Vagina (tissue), 2 donors: ENCODE measurements at regions not wholly inside any gene's neighbourhood (a gene's known extent, or its start where the extent isn't known, plus 50 kb on each side); places are given as distances from the start of the nearest gene placed in this dataset.

Source experiments
- DNase-seq, 2 donors: peaks; one replicate each; pipeline ENCODE4 v3.0.0-alpha.2; 2017; ENCODE audit errors: extremely low spot score in 2 of 2
- H3K27ac ChIP-seq: fragments of 200-600 bp; sonication (generic); one replicate; pipeline ENCODE4 v1.5.1; 2019
- H3K27me3 ChIP-seq: fragments of 200-600 bp; sonication (generic); one replicate; pipeline ENCODE4 v1.5.1; 2019
- H3K36me3 ChIP-seq, 2 donors: fragments of 200-600 bp; sonication (generic); one replicate each; pipeline ENCODE4 v1.5.1; 2017 to 2019
- H3K4me1 ChIP-seq: fragments of 200-600 bp; sonication (generic); one replicate; pipeline ENCODE4 v1.5.1; 2019
- H3K4me3 ChIP-seq, 2 donors: fragments of 200-600 bp; sonication (generic); 1 replicate in 1 of 2; 2 replicates in 1 of 2; pipeline ENCODE4 v1.5.1; 2016 to 2019
- H3K9me3 ChIP-seq: fragments of 200-600 bp; sonication (generic); one replicate; pipeline ENCODE4 v1.5.1; 2019
- CTCF ChIP-seq, 3 experiments: fragments of 450-650 bp in 2 of 3; fragments of 200-600 bp in 1 of 3; sonication (generic) in 1 of 3; IDR thresholded peaks; one replicate each; pipeline ENCODE4 v1.5.1; 2017 to 2019; ENCODE audit warnings: antibody characterized with exemption in 3 of 3, mild to moderate bottlenecking in 2 of 3, moderate library complexity in 2 of 3
- POLR2A ChIP-seq, 2 donors: fragments of 450-650 bp; IDR thresholded peaks; one replicate each; pipeline ENCODE4 v1.6.1; 2017; ENCODE audit warnings: antibody characterized with exemption in 2 of 2, mild to moderate bottlenecking in 2 of 2, moderate library complexity in 2 of 2
- POLR2AphosphoS5 ChIP-seq, 2 donors: sonication (generic); formaldehyde crosslinking; IDR thresholded peaks; one replicate each; pipeline ENCODE4 v1.9.0; 2017; ENCODE audit warnings: antibody characterized with exemption in 2 of 2, mild to moderate bottlenecking in 2 of 2, low read depth in 1 of 2; ENCODE audit not compliant: insufficient read depth in 1 of 2
- intact Hi-C: fragments of 100-400 bp; cut with DNase I; formaldehyde crosslinking; loops from one replicate; pipeline ENCODE4 v1.15.1; 2023

GRCh38 chr5:133854554-133854953 is 113.9 kb downstream of the C5orf15 start:
- Histone ChIP-seq H3K4me3 (no peak overlapping the region), H3K4me1 (no peaks in the 10 kb centered on the region)
- intact Hi-C loops: loop anchor here (2.0 kb wide), 1 partner anchor 24 kb away; no protein-coding TSS in a partner anchor

GRCh38 chr5:133853646-133854365 is 114.6 kb downstream of the C5orf15 start:
- no peak overlapping the region for H3K4me3 ChIP-seq
- intact Hi-C loops: loop anchor here (2.0 kb wide), 1 partner anchor 25 kb away; no protein-coding TSS in a partner anchor
- TF ChIP-seq POLR2AphosphoS5 (IDR thresholded peaks at IDR 0.05; ENCODE audit: insufficient read depth in 1 of 2, low read depth in 1 of 2) (no peak), POLR2A (IDR thresholded peaks at IDR 0.05) (no peak), CTCF (IDR thresholded peaks at IDR 0.05) (no peak)

More at GRCh38 chr5:133854554-133854953, 113.9 kb downstream of the C5orf15 start:
- no peak overlapping the region for H3K27ac ChIP-seq
- no peaks in the 10 kb centered on the region for H3K27me3 ChIP-seq
- TF ChIP-seq POLR2AphosphoS5 (IDR thresholded peaks at IDR 0.05; ENCODE audit: insufficient read depth in 1 of 2, low read depth in 1 of 2) (no peak), POLR2A (IDR thresholded peaks at IDR 0.05) (no peak), CTCF (IDR thresholded peaks at IDR 0.05) (no peak)
- no peaks in the 10 kb centered on the region for H3K36me3 ChIP-seq
- no peaks in the 10 kb centered on the region for H3K9me3 ChIP-seq
- DNase-seq: no peak

GRCh38 chr5:133851521-133851920 is 116.9 kb downstream of the C5orf15 start:
- Histone ChIP-seq H3K36me3 (no peaks in the 10 kb centered on the region), H3K27ac (no peak overlapping the region), H3K4me3 (no peak overlapping the region), H3K27me3 (no peaks in the 10 kb centered on the region), H3K4me1 (no peaks in the 10 kb centered on the region), H3K9me3 (no peaks in the 10 kb centered on the region)
- intact Hi-C loops: no loop called here
- TF ChIP-seq CTCF (IDR thresholded peaks at IDR 0.05) (no peak), POLR2AphosphoS5 (IDR thresholded peaks at IDR 0.05; ENCODE audit: insufficient read depth in 1 of 2, low read depth in 1 of 2) (no peak), POLR2A (IDR thresholded peaks at IDR 0.05) (no peak)
- no peak for DNase-seq

More at GRCh38 chr5:133853646-133854365, 114.6 kb downstream of the C5orf15 start:
- H3K4me1 ChIP-seq: no peaks in the 10 kb centered on the region
- no peaks in the 10 kb centered on the region for H3K36me3 ChIP-seq
- H3K9me3 ChIP-seq: no peaks in the 10 kb centered on the region
- no peaks in the 10 kb centered on the region for H3K27me3 ChIP-seq
- H3K27ac ChIP-seq: no peak overlapping the region
- DNase-seq: no peak

GRCh38 chr5:133850811-133851210 is 117.6 kb downstream of the C5orf15 start:
- Histone ChIP-seq H3K27ac (no peak overlapping the region), H3K36me3 (no peaks in the 10 kb centered on the region), H3K9me3 (no peaks in the 10 kb centered on the region), H3K4me3 (no peak overlapping the region), H3K4me1 (peaks cover 2% of the 10 kb centered on the region), H3K27me3 (no peaks in the 10 kb centered on the region)
- intact Hi-C loops: no loop called here
- TF ChIP-seq POLR2A (IDR thresholded peaks at IDR 0.05): no peak
- no peak for TF ChIP-seq CTCF (IDR thresholded peaks at IDR 0.05)
- no peak for TF ChIP-seq POLR2AphosphoS5 (IDR thresholded peaks at IDR 0.05; ENCODE audit: insufficient read depth in 1 of 2, low read depth in 1 of 2)
- no peak for DNase-seq

- DNase-seq: no peak
- Histone ChIP-seq H3K27me3 (no peaks in the 10 kb centered on the region), H3K27ac (no peak overlapping the region), H3K36me3 (no peaks in the 10 kb centered on the region), H3K9me3 (no peaks in the 10 kb centered on the region), H3K4me3 (no peak overlapping the region), H3K4me1 (peaks cover 10% of the 10 kb centered on the region)
- TF ChIP-seq CTCF (IDR thresholded peaks at IDR 0.05) (no peak), POLR2AphosphoS5 (IDR thresholded peaks at IDR 0.05; ENCODE audit: insufficient read depth in 1 of 2, low read depth in 1 of 2) (no peak), POLR2A (IDR thresholded peaks at IDR 0.05) (no peak)
- intact Hi-C loops: no loop called here
These were observed 119.3 kb downstream of the C5orf15 start for GRCh38 chr5:133849116-133849515.
